ENCODE measurements at regions not wholly inside any gene's neighbourhood (a gene's known extent, or its start where the extent isn't known, plus 50 kb on each side); places are given as distances from the start of the nearest gene placed in this dataset.

DNA sequence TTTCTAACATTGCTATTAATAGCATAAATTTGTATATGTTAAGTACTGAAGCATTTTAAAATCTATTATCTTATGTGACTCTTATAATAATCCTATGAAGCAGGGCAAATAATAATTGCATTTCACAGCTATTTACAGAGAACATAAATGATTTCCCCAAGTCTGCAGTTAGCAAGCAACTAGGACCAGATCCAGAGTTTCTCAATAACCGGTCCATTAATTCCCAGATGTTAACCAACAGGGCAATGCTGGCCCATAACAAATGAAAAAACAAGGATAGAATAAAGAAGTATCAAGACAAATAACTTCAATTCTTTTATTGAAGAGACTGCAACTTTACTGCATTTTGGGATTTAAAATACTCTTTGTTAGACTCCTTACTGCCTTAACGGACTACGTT, 91.7 kb upstream of the SPTBN1 start:
- TF ChIP-seq, protein P1, sequence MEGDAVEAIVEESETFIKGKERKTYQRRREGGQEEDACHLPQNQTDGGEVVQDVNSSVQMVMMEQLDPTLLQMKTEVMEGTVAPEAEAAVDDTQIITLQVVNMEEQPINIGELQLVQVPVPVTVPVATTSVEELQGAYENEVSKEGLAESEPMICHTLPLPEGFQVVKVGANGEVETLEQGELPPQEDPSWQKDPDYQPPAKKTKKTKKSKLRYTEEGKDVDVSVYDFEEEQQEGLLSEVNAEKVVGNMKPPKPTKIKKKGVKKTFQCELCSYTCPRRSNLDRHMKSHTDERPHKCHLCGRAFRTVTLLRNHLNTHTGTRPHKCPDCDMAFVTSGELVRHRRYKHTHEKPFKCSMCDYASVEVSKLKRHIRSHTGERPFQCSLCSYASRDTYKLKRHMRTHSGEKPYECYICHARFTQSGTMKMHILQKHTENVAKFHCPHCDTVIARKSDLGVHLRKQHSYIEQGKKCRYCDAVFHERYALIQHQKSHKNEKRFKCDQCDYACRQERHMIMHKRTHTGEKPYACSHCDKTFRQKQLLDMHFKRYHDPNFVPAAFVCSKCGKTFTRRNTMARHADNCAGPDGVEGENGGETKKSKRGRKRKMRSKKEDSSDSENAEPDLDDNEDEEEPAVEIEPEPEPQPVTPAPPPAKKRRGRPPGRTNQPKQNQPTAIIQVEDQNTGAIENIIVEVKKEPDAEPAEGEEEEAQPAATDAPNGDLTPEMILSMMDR (conservative IDR thresholded peaks at IDR 0.05; ENCODE audit: low read depth, low read length): no peak
- no peak for TF ChIP-seq EZH2 (IDR thresholded peaks at IDR 0.05; ENCODE audit: borderline replicate concordance, low read depth, low read length, poor library complexity, severe bottlenecking)
